GM18909 (cell line): ENCODE measurements at regions not wholly inside any gene's neighbourhood (a gene's known extent, or its start where the extent isn't known, plus 50 kb on each side); places are given as distances from the start of the nearest gene placed in this dataset.

Experiments used
- ATAC-seq: cut with Tn5 transposase; IDR thresholded peaks from one replicate; pipeline ENCODE4 v1.9.1; 2021; ENCODE audit warnings: mild to moderate bottlenecking; ENCODE audit not compliant: unreplicated experiment, poor library complexity

DNA sequence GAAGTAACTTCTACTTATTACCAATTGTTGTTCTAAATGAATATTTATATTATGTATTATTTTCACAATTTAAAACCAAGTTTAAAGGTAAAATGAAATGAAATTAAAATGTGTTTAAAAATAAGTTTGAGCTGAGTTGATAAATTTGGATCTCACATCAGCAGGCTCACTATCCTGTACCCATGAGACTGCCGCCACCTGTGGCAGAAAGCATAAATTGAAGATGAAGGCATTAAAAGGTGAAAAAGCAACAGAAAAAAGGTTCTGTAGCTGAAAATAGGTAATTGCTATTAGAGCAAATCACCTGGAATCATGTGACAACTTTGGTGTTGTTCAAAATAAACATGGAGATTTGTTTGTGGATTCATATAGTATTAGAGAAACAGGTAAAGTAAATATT lies 133.0 kb upstream of the CADM2 start:
- ATAC-seq = no peak

DNA sequence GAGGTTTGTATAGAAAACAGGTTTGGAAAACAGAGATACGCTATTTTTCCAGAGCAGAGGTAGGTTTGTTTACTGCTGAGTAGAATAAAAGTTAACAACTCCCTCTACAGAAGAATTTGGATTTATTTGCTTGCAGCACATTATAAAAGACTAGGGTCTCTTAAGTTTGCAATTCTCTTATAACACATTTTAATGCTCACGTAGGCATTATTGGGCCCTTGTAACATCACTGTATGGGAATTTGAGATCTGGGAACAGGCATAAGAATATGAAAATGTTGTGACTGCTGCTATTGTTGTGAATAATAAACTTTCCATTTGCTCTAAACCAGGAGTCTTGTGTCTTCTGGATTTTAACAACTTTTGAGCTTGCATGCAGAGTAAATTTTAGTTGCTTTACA lies 128.3 kb upstream of the CADM2 start:
- no peak for ATAC-seq

DNA sequence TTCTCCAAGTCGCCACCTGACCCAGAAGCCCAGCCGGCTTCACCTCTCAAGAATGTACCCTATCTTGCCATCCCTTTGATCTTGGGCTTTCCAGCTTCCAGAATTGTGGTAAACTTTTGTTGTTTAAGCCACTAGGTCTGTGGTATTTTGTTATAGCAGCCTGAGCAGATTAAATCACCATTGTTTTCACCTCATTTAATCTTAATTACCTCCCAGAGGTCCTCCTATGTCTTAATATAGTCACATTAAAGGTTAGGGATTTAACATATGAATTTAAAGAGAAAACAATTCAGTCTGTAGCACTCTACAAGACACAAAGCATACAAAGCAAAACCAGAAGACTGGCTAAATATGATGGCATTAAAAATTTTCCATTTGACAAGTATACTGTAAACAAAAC lies 123.4 kb upstream of the CADM2 start:
- no peak for ATAC-seq

DNA sequence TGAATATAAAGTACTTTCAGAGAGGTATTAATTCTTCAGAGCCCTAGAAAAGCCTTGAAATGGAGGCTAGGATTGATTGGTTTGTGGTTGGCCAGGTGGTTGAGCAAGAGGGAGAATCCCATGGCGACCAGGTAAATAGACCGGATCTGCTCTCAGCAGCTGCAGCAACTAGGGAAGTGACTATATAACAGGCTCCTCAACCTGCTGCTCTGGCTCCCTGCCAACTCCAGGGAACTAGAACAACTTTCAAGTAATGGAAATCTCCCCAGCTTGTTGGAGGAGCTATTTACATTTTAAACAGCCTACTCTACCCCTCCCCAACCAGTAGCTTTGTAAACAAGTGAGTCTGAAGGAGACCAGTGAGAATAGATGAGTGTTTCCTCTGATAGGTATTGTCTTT lies 121.8 kb upstream of the CADM2 start:
- no peak for ATAC-seq

DNA sequence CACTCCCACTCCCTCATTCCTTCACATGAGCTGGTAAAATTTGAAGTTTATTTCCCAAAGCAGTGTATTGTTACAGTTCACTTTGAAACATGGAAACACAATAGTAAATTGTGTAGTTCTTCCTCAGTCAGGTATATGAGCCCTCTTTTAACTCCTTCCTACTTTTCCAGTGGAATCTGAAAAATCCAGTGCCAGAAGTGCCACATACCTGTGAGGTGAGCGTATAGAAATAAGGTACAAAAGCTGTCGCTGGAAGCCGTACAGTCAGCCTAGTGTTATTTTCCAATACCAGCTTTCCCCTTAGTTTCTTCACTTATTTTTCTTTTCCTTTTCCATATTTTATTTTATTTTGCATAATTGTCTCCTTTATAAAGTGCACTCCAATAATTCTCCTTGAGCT lies 81.7 kb upstream of the CADM2 start:
- ATAC-seq = no peak

DNA sequence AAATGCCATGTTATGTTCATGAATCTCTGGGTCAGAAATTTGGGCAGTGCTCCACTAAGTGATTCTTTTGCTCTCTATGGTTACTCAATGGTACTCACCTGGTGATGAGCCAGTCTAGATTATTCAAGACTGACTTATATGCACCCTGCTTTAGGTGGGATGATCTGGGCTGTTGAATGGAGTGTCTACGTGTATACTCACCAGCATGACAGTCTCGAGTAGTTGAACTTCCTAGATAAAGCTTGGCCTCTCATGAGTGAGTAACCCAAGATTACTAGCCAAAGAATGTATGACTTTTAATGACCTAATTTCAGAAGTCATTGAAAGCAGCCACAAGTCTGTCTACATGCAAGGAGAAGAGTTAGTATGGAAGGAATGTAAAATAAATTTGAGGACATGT lies 77.5 kb upstream of the CADM2 start:
- no peak for ATAC-seq

DNA sequence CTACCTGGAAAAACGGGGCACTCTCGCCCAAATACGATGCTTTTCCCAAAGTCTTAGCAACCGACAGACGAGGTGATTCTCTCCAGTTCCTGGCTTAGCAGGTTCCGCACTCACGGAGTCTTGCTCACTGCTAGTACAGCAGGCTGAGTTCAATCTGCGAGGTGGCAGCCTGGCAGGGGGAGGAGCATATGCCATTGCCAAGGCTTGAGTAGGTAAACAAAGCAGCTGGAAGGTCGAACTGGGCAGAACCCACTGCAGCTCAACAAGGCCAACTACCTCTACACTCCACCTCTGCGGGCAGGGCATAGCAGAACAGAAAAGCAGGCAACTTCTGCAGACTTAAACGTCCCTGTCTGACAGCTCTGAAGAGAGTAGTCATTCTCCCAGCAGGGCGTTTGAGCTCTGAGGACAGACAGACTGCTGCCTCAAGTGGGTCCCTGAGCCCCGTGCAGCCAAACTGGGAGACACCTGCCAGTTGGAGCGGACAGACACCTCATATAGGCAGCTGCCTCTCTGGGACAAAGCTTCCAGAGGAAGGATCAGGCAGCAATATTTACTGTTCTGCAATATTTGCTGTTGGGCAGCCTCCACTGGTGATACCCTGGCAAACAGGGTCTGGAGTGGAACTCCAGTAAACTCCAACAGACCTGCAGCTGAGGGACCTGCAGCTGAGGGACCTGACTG lies 73.4 kb upstream of the CADM2 start:
- ATAC-seq = no peak

DNA sequence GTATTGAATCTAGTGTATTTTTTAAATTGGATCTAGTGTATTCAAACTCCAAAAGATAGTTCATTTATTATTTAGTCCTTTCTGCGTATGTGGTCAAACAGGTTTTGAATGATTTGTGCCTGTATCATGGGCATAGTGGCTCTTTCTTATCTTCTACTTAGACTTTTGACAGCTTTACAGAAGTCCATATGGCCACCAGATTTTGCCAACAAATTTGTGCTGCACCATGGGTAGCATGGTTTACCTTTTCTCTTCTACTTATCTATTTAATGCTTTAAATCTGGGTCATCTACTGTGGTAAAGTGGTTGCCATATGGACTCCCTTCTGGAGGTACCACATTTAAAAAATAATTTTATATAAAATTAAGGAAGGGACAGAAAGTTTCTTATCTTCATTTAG lies 66.9 kb upstream of the CADM2 start:
- no peak for ATAC-seq

DNA sequence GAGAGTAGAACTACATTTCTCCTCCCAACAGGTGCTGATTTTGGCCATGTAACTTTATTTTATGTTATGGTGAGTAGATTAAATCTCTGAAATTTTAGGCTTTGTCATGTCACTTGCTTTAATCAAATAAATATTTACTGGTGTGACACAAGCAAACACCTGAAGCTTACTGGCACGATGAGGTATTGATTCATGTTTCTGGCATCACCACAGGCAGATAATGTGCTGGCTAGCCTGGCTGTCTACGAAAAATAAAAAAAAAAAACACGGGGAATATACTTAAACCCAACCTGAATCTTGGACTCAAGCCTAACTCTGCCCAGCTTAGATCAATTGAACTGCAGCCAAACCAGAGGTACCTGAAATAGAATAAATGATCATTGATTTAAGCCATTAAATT lies 65.6 kb upstream of the CADM2 start:
- ATAC-seq = no peak

DNA sequence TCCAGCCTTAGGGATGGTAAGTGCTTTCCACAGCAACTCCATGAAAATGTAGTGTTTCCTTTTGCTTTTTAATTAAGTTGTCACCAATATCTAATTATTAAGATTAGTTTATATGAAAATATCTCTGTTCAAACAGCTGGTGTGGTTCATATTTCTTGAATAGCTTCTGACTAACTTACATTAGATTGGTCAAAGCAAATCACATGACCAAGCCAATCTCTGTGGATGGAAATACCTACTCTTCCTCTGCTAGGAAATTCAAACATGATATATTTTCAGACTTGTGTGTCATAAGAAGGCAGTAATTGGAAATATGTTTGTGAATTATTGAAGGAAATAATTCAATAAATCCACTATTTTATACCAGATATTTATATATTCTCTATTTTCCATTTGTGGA lies 54.6 kb upstream of the CADM2 start:
- no peak for ATAC-seq

DNA sequence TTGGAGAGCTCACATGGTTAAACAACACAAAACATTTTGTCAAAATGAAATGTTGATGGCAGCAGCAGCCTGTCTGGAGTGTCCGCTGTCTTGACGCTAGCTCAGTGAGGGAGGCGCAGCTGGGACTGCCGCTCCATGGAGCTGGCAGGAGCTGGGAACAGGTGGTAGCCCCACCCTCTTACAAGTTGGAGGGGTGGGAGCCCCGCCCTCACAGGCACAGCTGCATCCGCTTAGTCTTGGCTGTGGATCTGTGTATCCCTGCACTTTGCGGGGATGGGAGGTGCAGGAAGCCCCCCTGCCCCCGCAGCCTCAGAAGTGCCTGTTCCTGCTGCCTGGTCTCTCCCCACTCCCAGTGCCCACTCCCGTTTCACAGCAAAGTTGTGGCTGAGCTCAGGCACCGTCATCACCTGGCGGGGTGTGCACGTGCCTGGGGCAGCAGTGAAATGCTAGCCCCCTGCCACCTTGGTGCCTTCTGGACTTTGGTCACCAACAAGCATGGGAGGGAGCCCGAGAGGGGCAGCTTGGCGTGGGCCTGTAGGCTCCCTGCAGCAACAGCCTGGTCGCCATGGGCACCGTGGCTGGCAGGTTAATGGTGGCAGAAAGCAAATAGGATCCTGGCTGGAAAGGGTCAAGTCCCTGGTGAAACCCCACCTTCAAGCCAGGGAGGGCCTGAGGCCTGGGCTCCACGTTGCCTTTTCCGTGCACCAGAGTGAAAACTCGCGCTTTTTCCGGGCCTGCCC lies 53.8 kb upstream of the CADM2 start:
- no peak for ATAC-seq

DNA sequence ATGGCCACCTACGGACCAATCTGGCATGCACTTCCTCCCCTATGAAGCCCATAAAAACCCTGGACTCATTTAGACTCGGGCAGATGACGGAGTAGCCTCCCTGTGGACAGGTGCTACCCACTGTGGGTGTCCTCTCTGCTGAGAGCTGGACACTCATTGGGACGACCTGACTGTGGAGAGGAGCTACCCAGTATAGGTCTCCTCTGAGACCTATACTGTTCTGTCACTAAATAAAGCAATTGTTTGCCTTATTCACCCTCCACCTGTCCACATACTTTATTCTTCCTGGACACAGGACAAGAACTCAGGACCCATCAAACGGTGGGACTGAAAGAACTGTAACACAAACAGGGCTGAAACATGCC lies 53.3 kb upstream of the CADM2 start:
- no peak for ATAC-seq

DNA sequence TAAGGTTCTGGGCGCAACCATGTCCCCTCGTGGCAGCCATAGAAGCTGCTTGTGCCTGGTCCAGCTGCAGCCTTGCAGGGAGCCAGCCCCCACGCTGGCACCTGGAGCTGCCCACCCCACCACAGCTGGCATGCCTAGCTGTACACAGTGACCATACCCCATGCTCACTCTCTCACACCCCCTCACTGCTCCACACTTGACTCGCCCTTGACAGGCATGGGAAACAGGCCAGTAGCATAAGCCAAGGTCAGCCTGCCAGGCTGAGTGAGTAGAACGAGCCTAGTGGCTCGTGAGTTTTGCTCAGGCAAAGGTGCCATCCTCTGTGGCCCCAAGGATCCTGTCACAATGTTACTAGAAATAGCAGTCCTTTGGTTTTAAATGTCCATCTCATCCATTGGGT lies 52.7 kb upstream of the CADM2 start:
- ATAC-seq = no peak
